Trophoblast cell (in vitro differentiated cells and primary cell): ENCODE measurements at regions not wholly inside any gene's neighbourhood (a gene's known extent, or its start where the extent isn't known, plus 50 kb on each side); places are given as distances from the start of the nearest gene placed in this dataset.
"Not testable (repeated sequence)": the region's sequence is repeated elsewhere in the genome, so short reads cannot be mapped to it uniquely, and the experiment has no call there.

ENCODE experiments used
- DNase-seq, 2 donors: peaks; one replicate each; pipeline ENCODE4 v3.0.0-alpha.2; 2016
- H2AFZ ChIP-seq: 2 replicates; pipeline ENCODE4 v1.6.1; 2013; ENCODE audit warnings: low read length, moderate library complexity, mild to moderate bottlenecking; ENCODE audit not compliant: insufficient read depth, poor library complexity
- H2AK5ac ChIP-seq: 2 replicates; pipeline ENCODE4 v1.6.1; 2013; ENCODE audit warnings: mild to moderate bottlenecking, low read length
- H2BK120ac ChIP-seq: 2 replicates; pipeline ENCODE4 v1.6.1; 2013; ENCODE audit warnings: low read length, mild to moderate bottlenecking, moderate library complexity; ENCODE audit not compliant: insufficient read depth, poor library complexity
- H2BK12ac ChIP-seq: 2 replicates; pipeline ENCODE4 v1.6.1; 2013; ENCODE audit warnings: mild to moderate bottlenecking, low read length, moderate library complexity
- H2BK5ac ChIP-seq: 2 replicates; pipeline ENCODE4 v1.6.1; 2013; ENCODE audit warnings: low read length, low read depth, moderate library complexity, mild to moderate bottlenecking; ENCODE audit not compliant: poor library complexity
- H3K14ac ChIP-seq: 2 replicates; pipeline ENCODE4 v1.6.1; 2013; ENCODE audit warnings: mild to moderate bottlenecking, low read length
- H3K18ac ChIP-seq: 2 replicates; pipeline ENCODE4 v1.6.1; 2013; ENCODE audit warnings: mild to moderate bottlenecking, low read length
- H3K23ac ChIP-seq: 2 replicates; pipeline ENCODE4 v1.6.1; 2013; ENCODE audit warnings: low read length
- H3K27ac ChIP-seq: 2 replicates; pipeline ENCODE4 v1.5.1; 2013; ENCODE audit warnings: low read depth, mild to moderate bottlenecking, inconsistent platforms, low read length, moderate library complexity
- H3K27me3 ChIP-seq: 2 replicates; pipeline ENCODE4 v1.6.1; 2013; ENCODE audit warnings: inconsistent platforms, mild to moderate bottlenecking, low read length, moderate library complexity; ENCODE audit not compliant: insufficient read depth
- H3K36me3 ChIP-seq, 2 experiments: 1 replicate in 1 of 2; 2 replicates in 1 of 2; pipeline ENCODE4 v1.6.1; 2013; ENCODE audit warnings: low read length in 2 of 2, mild to moderate bottlenecking in 2 of 2, moderate library complexity in 1 of 2; ENCODE audit not compliant: insufficient read depth in 2 of 2, control insufficient read depth in 1 of 2
- H3K4ac ChIP-seq: 2 replicates; pipeline ENCODE4 v1.6.1; 2013; ENCODE audit warnings: low read depth, mild to moderate bottlenecking, low read length, moderate library complexity
- H3K4me1 ChIP-seq, 2 experiments: 1 replicate in 1 of 2; 2 replicates in 1 of 2; pipeline ENCODE4 v1.6.1; 2013; ENCODE audit warnings: low read length in 2 of 2, mild to moderate bottlenecking in 2 of 2, moderate library complexity in 1 of 2; ENCODE audit not compliant: insufficient read depth in 2 of 2, control insufficient read depth in 1 of 2
- H3K4me2 ChIP-seq: 2 replicates; pipeline ENCODE4 v1.6.1; 2013; ENCODE audit warnings: inconsistent platforms, mild to moderate bottlenecking, low read length, moderate library complexity
- H3K4me3 ChIP-seq: 2 replicates; pipeline ENCODE4 v1.5.1; 2013; ENCODE audit warnings: mild to moderate bottlenecking, low read depth, low read length, inconsistent platforms
- H3K79me1 ChIP-seq: one replicate; pipeline ENCODE4 v1.6.1; 2013; ENCODE audit warnings: low read length
- H3K79me2 ChIP-seq: 2 replicates; pipeline ENCODE4 v1.6.1; 2013; ENCODE audit warnings: low read length, mild to moderate bottlenecking; ENCODE audit not compliant: control insufficient read depth, insufficient read depth, poor library complexity
- H3K9ac ChIP-seq: 2 replicates; pipeline ENCODE4 v1.6.1; 2013; ENCODE audit warnings: mild to moderate bottlenecking, low read length
- H3K9me3 ChIP-seq: 2 replicates; pipeline ENCODE4 v1.6.1; 2013; ENCODE audit warnings: low read depth, mild to moderate bottlenecking, control low read depth, inconsistent platforms, low read length; ENCODE audit not compliant: insufficient read depth
- H4K12ac ChIP-seq: 2 replicates; pipeline ENCODE4 v1.6.1; 2013; ENCODE audit warnings: low read depth, mild to moderate bottlenecking, low read length, moderate library complexity
- H4K8ac ChIP-seq: 2 replicates; pipeline ENCODE4 v1.6.1; 2013; ENCODE audit warnings: low read depth, mild to moderate bottlenecking, low read length, moderate library complexity
- H4K91ac ChIP-seq: one replicate; pipeline ENCODE4 v1.6.1; 2013; ENCODE audit warnings: low read depth, mild to moderate bottlenecking, low read length, moderate library complexity
- whole genome bisulfite sequencing: extraction: QIAGEN DNeasy Blood & Tissue Kit; methylation state at CpG from one replicate; pipeline ENCODE4 v1.1.7; 2013; ENCODE audit warnings: missing lambda C conversion rate; ENCODE audit not compliant: insufficient read length, insufficient coverage; ENCODE audit errors: extremely low coverage; 5-methylcytosine and 5-hydroxymethylcytosine counted together

- H3K9ac ChIP-seq, H2BK5ac ChIP-seq, H2AFZ ChIP-seq, H4K12ac ChIP-seq, H2BK12ac ChIP-seq, H3K14ac ChIP-seq, H3K4me2 ChIP-seq, H3K79me2 ChIP-seq, H3K4ac ChIP-seq, H3K79me1 ChIP-seq, H3K4me3 ChIP-seq, H3K36me3 ChIP-seq, H3K27ac ChIP-seq, H3K4me1 ChIP-seq, H2AK5ac ChIP-seq, H3K9me3 ChIP-seq, H3K18ac ChIP-seq, H3K23ac ChIP-seq, H3K27me3 ChIP-seq, H4K8ac ChIP-seq, H4K91ac ChIP-seq, H2BK120ac ChIP-seq, DNase-seq: not testable (repeated sequence)
- no CpG with 5 or more reads among the region's 3 CpGs for WGBS
These were observed 677.7 kb downstream of the RWDD3 start for GRCh38 chr1:95911739-95912138.

GRCh38 chr1:95916616-95917015 lies 682.6 kb downstream of the RWDD3 start:
- no peaks in the 10 kb centered on the region for H3K36me3 ChIP-seq
- no peaks in the 10 kb centered on the region for H3K27me3 ChIP-seq
- no peak overlapping the region for H3K4ac ChIP-seq
- H3K18ac ChIP-seq = no peak overlapping the region
- H2BK5ac ChIP-seq = no peak overlapping the region
- DNase-seq = peak in 1 of 2 donors; percentile 7
- WGBS = no CpG with 5 or more reads among the region's 1 CpG
- H2BK12ac ChIP-seq = no peak overlapping the region
- no peaks in the 10 kb centered on the region for H3K79me1 ChIP-seq
- no peak overlapping the region for H3K23ac ChIP-seq
- H3K14ac ChIP-seq = no peak overlapping the region
- H3K9ac ChIP-seq = no peak overlapping the region
- no peaks in the 10 kb centered on the region for H3K79me2 ChIP-seq
- H3K4me2 ChIP-seq = no peak overlapping the region
- H4K12ac ChIP-seq = no peak overlapping the region
- no peak overlapping the region for H2AFZ ChIP-seq
- H3K4me3 ChIP-seq = no peak overlapping the region
- H4K8ac ChIP-seq = no peak overlapping the region
- H4K91ac ChIP-seq = no peak overlapping the region
- H3K27ac ChIP-seq = no peak overlapping the region
- no peak overlapping the region for H2BK120ac ChIP-seq
- H3K9me3 ChIP-seq = no peaks in the 10 kb centered on the region
- no peaks in the 10 kb centered on the region for H3K4me1 ChIP-seq
- H2AK5ac ChIP-seq = no peak overlapping the region

- no peak overlapping the region for H2BK5ac ChIP-seq
These were observed 690.7 kb downstream of the RWDD3 start for GRCh38 chr1:95924684-95925083.

GRCh38 chr1:95926331-95926730 lies 692.3 kb downstream of the RWDD3 start:
- Histone ChIP-seq H3K4me3 (no peak overlapping the region), H4K12ac (no peak overlapping the region), H2BK5ac (no peak overlapping the region), H3K79me2 (no peaks in the 10 kb centered on the region), H3K9me3 (no peaks in the 10 kb centered on the region), H4K91ac (no peak overlapping the region), H3K27ac (no peak overlapping the region), H3K4me1 (no peaks in the 10 kb centered on the region), H2AK5ac (no peak overlapping the region), H3K14ac (no peak overlapping the region), H3K18ac (no peak overlapping the region), H2BK120ac (no peak overlapping the region), H4K8ac (no peak overlapping the region), H3K23ac (no peak overlapping the region), H2AFZ (no peak overlapping the region), H3K4ac (no peak overlapping the region), H2BK12ac (no peak overlapping the region), H3K79me1 (no peaks in the 10 kb centered on the region), H3K36me3 (no peaks in the 10 kb centered on the region), H3K27me3 (no peaks in the 10 kb centered on the region), H3K4me2 (no peak overlapping the region), H3K9ac (no peak overlapping the region)
- WGBS = no CpG with 5 or more reads among the region's 1 CpG
- DNase-seq = no peak

More at GRCh38 chr1:95924684-95925083, 690.7 kb downstream of the RWDD3 start:
- no peaks in the 10 kb centered on the region for H3K79me2 ChIP-seq
- no peak overlapping the region for H4K12ac ChIP-seq
- no peak overlapping the region for H3K14ac ChIP-seq
- H3K27me3 ChIP-seq = no peaks in the 10 kb centered on the region
- no peaks in the 10 kb centered on the region for H3K9me3 ChIP-seq
- H2AK5ac ChIP-seq = no peak overlapping the region
- H3K4me2 ChIP-seq = no peak overlapping the region
- no peak overlapping the region for H3K4ac ChIP-seq
- no peak overlapping the region for H4K8ac ChIP-seq
- no peak overlapping the region for H2AFZ ChIP-seq
- H3K27ac ChIP-seq = no peak overlapping the region
- no peak overlapping the region for H3K4me3 ChIP-seq
- H3K79me1 ChIP-seq = no peaks in the 10 kb centered on the region
- H2BK12ac ChIP-seq = no peak overlapping the region
- no peaks in the 10 kb centered on the region for H3K4me1 ChIP-seq
- DNase-seq = no peak
- no peaks in the 10 kb centered on the region for H3K36me3 ChIP-seq
- no peak overlapping the region for H3K18ac ChIP-seq
- no peak overlapping the region for H4K91ac ChIP-seq
- no peak overlapping the region for H3K9ac ChIP-seq
- no peak overlapping the region for H2BK120ac ChIP-seq
- WGBS = no CpG with 5 or more reads among the region's 4 CpGs
- H3K23ac ChIP-seq = no peak overlapping the region
